CD14-positive monocyte (primary cell): ENCODE measurements at regions not wholly inside any gene's neighbourhood (a gene's known extent, or its start where the extent isn't known, plus 50 kb on each side); places are given as distances from the start of the nearest gene placed in this dataset.

ENCODE experiments used
- DNase-seq, 3 donors: peaks; one replicate each; pipeline ENCODE4 v3.0.0-alpha.2; 2011 to 2022
- H2AFZ ChIP-seq: 2 replicates; pipeline ENCODE4 v1.6.0; 2012; ENCODE audit warnings: mild to moderate bottlenecking, low read depth, low read length, inconsistent platforms; ENCODE audit not compliant: insufficient read depth, poor library complexity, severe bottlenecking
- H3K27ac ChIP-seq, 2 donors: 1 replicate in 1 of 2; 2 replicates in 1 of 2; pipeline ENCODE4 v1.5.1; 2012 to 2013; ENCODE audit warnings: low read length in 2 of 2, control low read depth in 1 of 2, inconsistent platforms in 1 of 2, low read depth in 1 of 2, mild to moderate bottlenecking in 1 of 2
- H3K27me3 ChIP-seq, 2 donors: one replicate each; pipeline versions ENCODE4 v1.6.0 to v1.6.1; 2011 to 2013; ENCODE audit warnings: low read length in 2 of 2; ENCODE audit not compliant: control insufficient read depth in 2 of 2, insufficient read depth in 2 of 2
- H3K36me3 ChIP-seq, 2 donors: replicated peaks in 1 of 2; 1 replicate in 1 of 2; 2 replicates in 1 of 2; pipeline versions ENCODE4 v1.5.1 to v1.6.1; 2012 to 2013; ENCODE audit warnings: low read length in 2 of 2, control low read depth in 1 of 2, inconsistent platforms in 1 of 2, mild to moderate bottlenecking in 1 of 2; ENCODE audit not compliant: insufficient read depth in 2 of 2, control insufficient read depth in 1 of 2
- H3K4me1 ChIP-seq, 2 donors: 1 replicate in 1 of 2; 2 replicates in 1 of 2; pipeline versions ENCODE4 v1.5.1 to v1.6.1; 2012 to 2013; ENCODE audit warnings: low read length in 2 of 2, control low read depth in 1 of 2, inconsistent platforms in 1 of 2, mild to moderate bottlenecking in 1 of 2, moderate library complexity in 1 of 2; ENCODE audit not compliant: insufficient read depth in 2 of 2, control insufficient read depth in 1 of 2
- H3K4me2 ChIP-seq: replicated peaks from 2 replicates; pipeline ENCODE3; 2012; ENCODE audit warnings: low read length, moderate library complexity, mild to moderate bottlenecking; ENCODE audit not compliant: poor library complexity, severe bottlenecking; ENCODE audit errors: extremely low read depth
- H3K4me3 ChIP-seq, 3 experiments: fragments of 200-600 bp in 1 of 3; sonication (generic) in 1 of 3; replicated peaks in 1 of 3; 1 replicate in 2 of 3; 2 replicates in 1 of 3; pipeline ENCODE4 v1.5.1; 2011 to 2013; ENCODE audit warnings: low read length in 3 of 3, mild to moderate bottlenecking in 3 of 3, control low read depth in 2 of 3, low read depth in 2 of 3, inconsistent platforms in 1 of 3, moderate library complexity in 1 of 3
- H3K79me2 ChIP-seq: 2 replicates; pipeline ENCODE4 v1.6.0; 2012; ENCODE audit warnings: mild to moderate bottlenecking, control low read depth, inconsistent platforms, low read length, moderate library complexity; ENCODE audit not compliant: insufficient read depth
- H3K9ac ChIP-seq: 2 replicates; pipeline ENCODE4 v1.6.0; 2017; ENCODE audit warnings: low read length, mild to moderate bottlenecking; ENCODE audit not compliant: insufficient read depth, poor library complexity, severe bottlenecking
- H3K9me3 ChIP-seq, 2 donors: replicated peaks in 1 of 2; 1 replicate in 1 of 2; 2 replicates in 1 of 2; pipeline versions ENCODE4 v1.5.1 to v1.6.1; 2012 to 2013; ENCODE audit warnings: low read length in 2 of 2, control low read depth in 1 of 2; ENCODE audit not compliant: control insufficient read depth in 1 of 2, insufficient read depth in 1 of 2
- H4K20me1 ChIP-seq: 2 replicates; pipeline ENCODE4 v1.6.0; 2012; ENCODE audit warnings: mild to moderate bottlenecking, low read length, control low read depth, moderate library complexity; ENCODE audit not compliant: insufficient read depth
- H3K27ac Mint-ChIP-seq, 7 donors: one replicate each; pipeline ENCODE4 v1.8.0; 2020; ENCODE audit warnings: mild to moderate bottlenecking in 7 of 7, mixed read lengths in 7 of 7, moderate library complexity in 6 of 7, inconsistent platforms in 2 of 7
- H3K27me3 Mint-ChIP-seq, 3 donors: one replicate each; pipeline ENCODE4 v1.8.0; 2021 to 2022; ENCODE audit warnings: low read depth in 3 of 3, mild to moderate bottlenecking in 3 of 3, mixed read lengths in 3 of 3, moderate library complexity in 3 of 3, inconsistent platforms in 1 of 3
- H3K36me3 Mint-ChIP-seq, 2 donors: one replicate each; pipeline ENCODE4 v1.8.0; 2020; ENCODE audit warnings: mixed read lengths in 2 of 2, inconsistent platforms in 1 of 2, mild to moderate bottlenecking in 1 of 2
- H3K4me1 Mint-ChIP-seq: one replicate; pipeline ENCODE4 v1.8.0; 2020; ENCODE audit warnings: mild to moderate bottlenecking, mixed read lengths
- H3K4me3 Mint-ChIP-seq, 2 donors: one replicate each; pipeline ENCODE4 v1.8.0; 2020; ENCODE audit warnings: mild to moderate bottlenecking in 2 of 2, mixed read lengths in 2 of 2, moderate library complexity in 1 of 2
- H3K9me3 Mint-ChIP-seq, 7 donors: one replicate each; pipeline ENCODE4 v1.8.0; 2020 to 2022; ENCODE audit warnings: mixed read lengths in 7 of 7, mild to moderate bottlenecking in 6 of 7, moderate library complexity in 6 of 7, inconsistent platforms in 2 of 7
- CTCF ChIP-seq: fragments of 200-600 bp; IDR thresholded peaks from one replicate; pipeline ENCODE4 v1.8.0; 2022; ENCODE audit warnings: antibody characterized with exemption, mild to moderate bottlenecking
- intact Hi-C, 2 donors: fragments of 100-400 bp; cut with micrococcal nuclease; formaldehyde crosslinking; loops; one replicate each; pipeline versions ENCODE4 v1.15.0 to v1.15.1; 2023

- no peaks in the 10 kb centered on the region for H3K79me2 ChIP-seq
- H3K4me2 ChIP-seq: no peak overlapping the region
- Mint-ChIP-seq H3K4me3 (no peak overlapping the region), H3K9me3 (peaks cover 2 to 8% (median 4%) of the 10 kb centered on the region in 7 donors), H3K27me3 (no peaks in the 10 kb centered on the region), H3K4me1 (no peaks in the 10 kb centered on the region), H3K27ac (no peak overlapping the region), H3K36me3 (no peaks in the 10 kb centered on the region)
- peaks cover 0 to 11% of the 10 kb centered on the region in 2 donors for H3K9me3 ChIP-seq
- no peaks in the 10 kb centered on the region for H3K36me3 ChIP-seq
- H3K27ac ChIP-seq: no peak overlapping the region
- H3K9ac ChIP-seq: no peak overlapping the region
- no peak overlapping the region for H3K4me3 ChIP-seq
- intact Hi-C loops: no loop called here
- no peak for DNase-seq
- TF ChIP-seq CTCF: no peak
- no peak overlapping the region for H2AFZ ChIP-seq
- H3K27me3 ChIP-seq: no peaks in the 10 kb centered on the region
- H4K20me1 ChIP-seq: no peaks in the 10 kb centered on the region
- H3K4me1 ChIP-seq: no peaks in the 10 kb centered on the region
Observed at GRCh38 chr12:71230542-71230941, 72.7 kb upstream of the TSPAN8 start.

- H3K27ac Mint-ChIP-seq: no peak overlapping the region
- no peak overlapping the region for H3K4me2 ChIP-seq
- H4K20me1 ChIP-seq: no peaks in the 10 kb centered on the region
- H3K36me3 Mint-ChIP-seq: no peaks in the 10 kb centered on the region
- no peaks in the 10 kb centered on the region for H3K27me3 ChIP-seq
- H3K9me3 Mint-ChIP-seq: peaks cover 0 to 4% (median 0%) of the 10 kb centered on the region in 7 donors
- no peaks in the 10 kb centered on the region for H3K36me3 ChIP-seq
- no peak overlapping the region for H3K9ac ChIP-seq
- no peak for TF ChIP-seq CTCF
- no peak overlapping the region for H2AFZ ChIP-seq
- no peak for DNase-seq
- peaks cover 0 to 9% of the 10 kb centered on the region in 2 donors for H3K9me3 ChIP-seq
- no peaks in the 10 kb centered on the region for H3K4me1 Mint-ChIP-seq
- H3K79me2 ChIP-seq: no peaks in the 10 kb centered on the region
- peaks cover 0 to 1% (median 0%) of the 10 kb centered on the region in 3 donors for H3K27me3 Mint-ChIP-seq
- H3K4me3 ChIP-seq: no peak overlapping the region
- no peak overlapping the region for H3K4me3 Mint-ChIP-seq
- no peak overlapping the region for H3K27ac ChIP-seq
- intact Hi-C loops: no loop called here
- H3K4me1 ChIP-seq: no peaks in the 10 kb centered on the region
Observed at GRCh38 chr12:71223139-71223538, 65.3 kb upstream of the TSPAN8 start.
